Naive thymus-derived CD4-positive, alpha-beta T cell (primary cell): ENCODE measurements at regions not wholly inside any gene's neighbourhood (a gene's known extent, or its start where the extent isn't known, plus 50 kb on each side); places are given as distances from the start of the nearest gene placed in this dataset.

Source experiments
- ATAC-seq: fragments of 150-1000 bp; cut with Tn5 transposase; 2 replicates; pipeline ENCODE4 v1.10.0; 2021; ENCODE audit warnings: mild to moderate bottlenecking, moderate library complexity
- CTCF ChIA-PET: fragments of 350-600 bp; sonication (Branson Sonifier 250); formaldehyde crosslinking; loops from one replicate; lab custom pipeline; 2021; ENCODE audit warnings: antibody characterized with exemption; lab: Charles Lee
- POLR2A ChIA-PET: fragments of 350-600 bp; sonication (Branson Sonifier 250); formaldehyde crosslinking; loops from one replicate; lab custom pipeline; 2021; ENCODE audit warnings: antibody characterized with exemption, inconsistent platforms; lab: Charles Lee
- DNase-seq, 9 donors: peaks; one replicate each; pipeline versions ENCODE4 v3.0.0 to v3.0.0-alpha.2; 2020 to 2022; ENCODE audit warnings: mixed read lengths in 1 of 9
- H3K27ac ChIP-seq: one replicate; pipeline ENCODE4 v1.7.0; 2013; ENCODE audit warnings: mild to moderate bottlenecking, low read depth, low read length, moderate library complexity
- H3K27me3 ChIP-seq, 2 donors: one replicate each; pipeline ENCODE4 v1.7.0; 2013; ENCODE audit warnings: low read length in 2 of 2, mild to moderate bottlenecking in 2 of 2, moderate library complexity in 2 of 2; ENCODE audit not compliant: control insufficient read depth in 2 of 2, insufficient read depth in 2 of 2
- H3K36me3 ChIP-seq, 3 experiments: 1 replicate in 2 of 3; 2 replicates in 1 of 3; pipeline ENCODE4 v1.7.0; 2013; ENCODE audit warnings: low read length in 3 of 3, mild to moderate bottlenecking in 3 of 3, moderate library complexity in 1 of 3; ENCODE audit not compliant: insufficient read depth in 3 of 3, control insufficient read depth in 2 of 3
- H3K4me1 ChIP-seq, 2 donors: one replicate each; pipeline ENCODE4 v1.7.0; 2013; ENCODE audit warnings: low read length in 2 of 2, mild to moderate bottlenecking in 2 of 2, moderate library complexity in 1 of 2; ENCODE audit not compliant: control insufficient read depth in 2 of 2, insufficient read depth in 2 of 2
- H3K4me3 ChIP-seq: 2 replicates; pipeline ENCODE4 v1.7.0; 2013; ENCODE audit warnings: mild to moderate bottlenecking, low read length
- H3K9me3 ChIP-seq, 3 experiments: 1 replicate in 2 of 3; 2 replicates in 1 of 3; pipeline ENCODE4 v1.7.0; 2013; ENCODE audit warnings: low read length in 3 of 3; ENCODE audit not compliant: control insufficient read depth in 2 of 3
- H3K27ac Mint-ChIP-seq, 9 donors: one replicate each; pipeline ENCODE4 v1.8.0; 2020 to 2022; ENCODE audit warnings: mixed read lengths in 9 of 9, mild to moderate bottlenecking in 8 of 9, moderate library complexity in 5 of 9, inconsistent platforms in 2 of 9
- H3K27me3 Mint-ChIP-seq, 5 donors: one replicate each; pipeline ENCODE4 v1.8.0; 2021 to 2022; ENCODE audit warnings: mixed read lengths in 5 of 5, mild to moderate bottlenecking in 1 of 5
- H3K36me3 Mint-ChIP-seq, 5 donors: one replicate each; pipeline ENCODE4 v1.8.0; 2020 to 2022; ENCODE audit warnings: mixed read lengths in 5 of 5, mild to moderate bottlenecking in 3 of 5, inconsistent platforms in 1 of 5
- H3K4me1 Mint-ChIP-seq, 7 donors: one replicate each; pipeline ENCODE4 v1.8.0; 2020 to 2022; ENCODE audit warnings: mixed read lengths in 7 of 7, mild to moderate bottlenecking in 3 of 7, inconsistent platforms in 1 of 7
- H3K4me3 Mint-ChIP-seq, 10 donors: one replicate each; pipeline ENCODE4 v1.8.0; 2020 to 2022; ENCODE audit warnings: mild to moderate bottlenecking in 10 of 10, mixed read lengths in 10 of 10, moderate library complexity in 6 of 10, inconsistent platforms in 2 of 10
- H3K9me3 Mint-ChIP-seq, 11 donors: one replicate each; pipeline ENCODE4 v1.8.0; 2020 to 2022; ENCODE audit warnings: mixed read lengths in 11 of 11, mild to moderate bottlenecking in 4 of 11, inconsistent platforms in 1 of 11, moderate library complexity in 1 of 11
- intact Hi-C, 2 donors: fragments of 100-400 bp; cut with micrococcal nuclease; formaldehyde crosslinking; loops; one replicate each; pipeline ENCODE4 v1.15.1; 2023

DNA sequence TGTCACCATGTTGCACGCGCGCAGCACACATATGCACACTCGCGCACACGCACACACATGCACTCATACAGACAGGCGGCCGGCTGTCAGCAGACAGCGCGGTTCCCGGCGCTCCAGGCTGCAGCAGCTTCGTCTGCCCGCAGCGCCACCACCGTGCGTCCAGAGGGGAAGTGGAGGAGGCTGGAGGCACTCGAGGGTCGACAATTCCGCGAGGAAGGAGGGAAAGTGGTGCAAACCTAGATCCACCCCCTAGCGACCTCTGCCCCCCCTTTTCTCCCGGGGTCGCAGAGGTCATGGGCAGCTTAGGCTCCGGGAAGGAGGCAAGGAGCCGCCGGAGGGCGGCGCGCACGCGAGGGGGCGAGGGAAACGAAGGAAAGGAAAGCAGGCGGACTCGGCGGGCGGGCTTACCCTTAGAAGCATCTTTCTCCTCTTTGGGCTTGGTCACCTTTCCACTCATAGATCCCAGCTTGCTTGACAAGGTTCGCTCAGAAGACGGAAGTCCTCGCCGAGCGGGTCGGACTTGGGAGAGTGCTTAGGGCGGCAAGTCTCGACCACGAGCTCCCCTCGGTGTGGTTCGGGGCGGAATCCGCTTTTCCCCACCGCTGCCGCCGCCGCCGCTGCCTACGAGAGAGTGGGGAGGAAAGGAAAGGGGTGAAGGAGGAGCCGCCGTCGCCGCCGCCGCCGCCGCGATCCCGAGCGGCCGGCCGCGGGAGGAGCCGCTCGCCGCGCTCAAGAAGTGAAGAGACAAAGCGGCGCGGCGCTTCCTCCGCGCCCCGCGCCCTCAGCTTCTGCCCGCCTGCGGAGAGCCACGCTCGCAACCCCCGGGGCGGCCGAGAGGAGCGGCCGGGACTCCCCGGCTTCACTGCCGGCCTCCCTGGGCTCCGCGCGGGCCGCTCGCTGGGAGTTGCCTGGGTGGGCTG is 326.6 kb upstream of the F9 start:
- DNase-seq = no peak
- H3K4me1 Mint-ChIP-seq = peaks cover 0 to 9% (median 3%) of the 10 kb centered on the region in 7 donors
- H3K36me3 ChIP-seq = no peaks in the 10 kb centered on the region
- H3K4me3 ChIP-seq = no peak overlapping the region
- no peaks in the 10 kb centered on the region for H3K36me3 Mint-ChIP-seq
- H3K4me3 Mint-ChIP-seq = peak overlapping the region in 6 of 10 donors; percentile 9 to 77 (median 54)
- ChIA-PET CTCF (no interaction called here), POLR2A (no interaction called here)
- no peaks in the 10 kb centered on the region for H3K9me3 ChIP-seq
- H3K27me3 ChIP-seq = no peaks in the 10 kb centered on the region
- no peak overlapping the region for H3K27ac Mint-ChIP-seq
- peaks cover 0 to 2% (median 0%) of the 10 kb centered on the region in 11 donors for H3K9me3 Mint-ChIP-seq
- no peak overlapping the region for H3K27ac ChIP-seq
- no peak for ATAC-seq
- H3K4me1 ChIP-seq = no peaks in the 10 kb centered on the region
- H3K27me3 Mint-ChIP-seq = peaks cover 15 to 55% (median 39%) of the 10 kb centered on the region in 5 donors
- intact Hi-C loops = loop anchor here in 1 of 2 donors (2.0 kb wide), 1 partner anchor 53 kb away; no protein-coding TSS in a partner anchor

DNA sequence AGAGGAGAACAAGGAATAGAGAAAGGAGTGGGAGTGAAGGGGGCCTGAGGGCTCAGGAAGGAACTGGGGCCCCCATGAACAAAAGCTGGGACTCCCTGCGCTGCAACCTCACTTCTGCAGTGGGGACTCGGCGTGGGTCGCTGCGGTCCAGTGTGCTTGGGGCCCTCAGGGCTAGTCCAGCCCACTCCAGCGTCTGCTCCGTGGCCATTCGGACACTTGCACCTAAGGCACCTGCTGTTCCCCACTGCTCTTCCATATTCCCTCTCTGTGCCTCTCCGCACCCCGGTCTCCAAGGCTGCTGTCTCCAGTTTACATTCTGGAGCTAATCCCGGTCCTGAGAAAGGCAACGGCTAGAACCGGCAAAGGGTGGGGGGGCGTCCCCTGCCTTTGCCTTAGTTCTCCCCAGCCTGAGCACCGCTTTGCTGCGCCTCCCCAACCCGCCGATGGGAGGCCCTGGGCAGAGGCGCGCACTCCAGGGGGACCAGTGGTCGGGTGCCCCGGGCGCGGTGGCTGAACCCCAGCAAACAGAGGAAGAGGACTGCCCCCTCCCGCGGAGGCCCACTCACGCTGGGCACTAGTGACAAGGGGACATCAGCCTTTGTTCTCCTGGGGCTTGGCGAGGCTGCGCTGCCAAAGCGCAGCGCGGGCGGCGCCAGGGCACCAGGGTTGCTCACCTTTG is 327.7 kb upstream of the F9 start:
- Histone ChIP-seq H3K4me1 (no peaks in the 10 kb centered on the region), H3K36me3 (no peaks in the 10 kb centered on the region), H3K4me3 (no peak overlapping the region), H3K27me3 (no peaks in the 10 kb centered on the region), H3K9me3 (no peaks in the 10 kb centered on the region), H3K27ac (no peak overlapping the region)
- ATAC-seq (no peak), DNase-seq (no peak)
- H3K9me3 Mint-ChIP-seq = peaks cover 0 to 2% (median 0%) of the 10 kb centered on the region in 11 donors
- intact Hi-C loops = no loop called here
- H3K36me3 Mint-ChIP-seq = no peaks in the 10 kb centered on the region
- H3K4me1 Mint-ChIP-seq = peaks cover 0 to 9% (median 3%) of the 10 kb centered on the region in 7 donors
- ChIA-PET POLR2A (no interaction called here), CTCF (no interaction called here)
- H3K27me3 Mint-ChIP-seq = peaks cover 20 to 51% (median 42%) of the 10 kb centered on the region in 5 donors
- H3K27ac Mint-ChIP-seq = no peak overlapping the region
- H3K4me3 Mint-ChIP-seq = peak overlapping the region in 2 of 10 donors; percentile 25 to 28

DNA sequence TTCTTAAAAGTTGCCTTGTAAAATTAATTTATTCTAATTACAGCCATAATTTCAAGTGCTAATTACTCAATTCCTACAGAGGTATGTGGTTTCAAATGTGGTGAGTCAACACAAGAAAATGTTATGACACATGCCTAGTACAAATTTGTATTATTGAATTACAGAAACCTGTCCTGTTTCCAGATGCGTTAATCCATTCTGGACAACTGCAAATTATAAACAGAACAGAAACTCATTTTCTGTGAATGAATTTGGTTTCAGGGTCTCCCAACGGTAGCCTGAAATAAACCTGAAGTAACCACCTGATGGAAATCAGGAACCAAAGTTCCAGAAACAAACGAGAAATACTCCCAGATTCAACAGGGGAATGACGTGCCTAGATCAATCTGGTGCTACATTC is 328.6 kb upstream of the F9 start:
- Mint-ChIP-seq H3K27ac (no peak overlapping the region), H3K27me3 (peaks cover 25 to 48% (median 35%) of the 10 kb centered on the region in 5 donors), H3K4me3 (no peak overlapping the region)

DNA sequence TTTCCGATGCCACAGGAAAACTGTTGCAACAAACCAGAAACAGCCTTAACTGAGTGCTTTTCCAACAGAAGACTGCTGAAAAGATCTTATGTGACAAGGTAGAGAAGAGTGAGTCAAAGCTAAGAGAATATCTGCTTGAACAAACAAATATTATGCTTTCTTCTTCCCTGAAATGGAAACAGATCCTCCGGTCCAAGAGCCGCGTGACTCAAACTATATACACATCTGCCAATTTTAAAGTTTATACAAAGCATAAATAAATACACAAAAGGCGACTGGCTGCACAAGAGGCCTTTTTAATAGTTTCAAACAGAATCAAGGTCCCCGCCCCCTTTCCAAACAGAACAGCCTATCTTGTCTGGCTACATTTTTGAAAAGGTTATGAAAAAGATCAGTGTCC is 329.7 kb upstream of the F9 start:
- Mint-ChIP-seq H3K9me3 (peaks cover 0 to 2% (median 0%) of the 10 kb centered on the region in 11 donors), H3K27ac (no peak overlapping the region), H3K27me3 (peaks cover 26 to 42% (median 36%) of the 10 kb centered on the region in 5 donors), H3K4me3 (no peak overlapping the region), H3K36me3 (no peaks in the 10 kb centered on the region), H3K4me1 (peaks cover 0 to 9% (median 3%) of the 10 kb centered on the region in 7 donors)
- ChIA-PET CTCF (no interaction called here), POLR2A (no interaction called here)
- no peaks in the 10 kb centered on the region for H3K36me3 ChIP-seq
- no peaks in the 10 kb centered on the region for H3K9me3 ChIP-seq
- no peaks in the 10 kb centered on the region for H3K27me3 ChIP-seq
- no peak overlapping the region for H3K4me3 ChIP-seq
- ATAC-seq = no peak
- intact Hi-C loops = no loop called here
- H3K4me1 ChIP-seq = no peaks in the 10 kb centered on the region
- no peak for DNase-seq
- no peak overlapping the region for H3K27ac ChIP-seq

More for the DNA sequence above, 328.6 kb upstream of the F9 start:
- H3K27ac ChIP-seq = no peak overlapping the region
- H3K4me3 ChIP-seq = no peak overlapping the region
- DNase-seq (no peak), ATAC-seq (no peak)
- no peaks in the 10 kb centered on the region for H3K36me3 ChIP-seq
- Mint-ChIP-seq H3K9me3 (peaks cover 0 to 2% (median 0%) of the 10 kb centered on the region in 11 donors), H3K4me1 (peaks cover 0 to 9% (median 3%) of the 10 kb centered on the region in 7 donors), H3K36me3 (no peaks in the 10 kb centered on the region)
- H3K27me3 ChIP-seq = no peaks in the 10 kb centered on the region
- no peaks in the 10 kb centered on the region for H3K9me3 ChIP-seq
- no peaks in the 10 kb centered on the region for H3K4me1 ChIP-seq
- ChIA-PET POLR2A (no interaction called here), CTCF (no interaction called here)
- intact Hi-C loops = no loop called here

DNA sequence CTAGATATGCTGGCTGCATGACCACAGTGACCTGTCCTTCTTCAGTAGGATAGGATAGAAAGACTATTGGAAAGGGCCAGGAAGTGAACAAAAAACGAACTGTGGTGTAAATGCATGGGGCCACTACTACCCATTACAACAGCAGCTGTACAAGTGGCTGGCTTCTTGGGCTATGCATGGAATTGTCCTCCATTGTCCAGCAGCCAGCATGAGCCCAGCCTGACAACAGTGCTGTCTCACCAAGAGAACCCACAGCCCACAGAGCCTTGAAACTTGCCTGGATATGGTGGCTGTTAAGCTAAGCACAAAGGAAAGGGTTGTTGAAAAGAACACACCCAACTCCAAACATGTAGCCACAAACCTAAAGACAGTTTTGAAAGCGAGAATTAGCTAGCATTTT is 330.2 kb upstream of the F9 start:
- H3K4me3 Mint-ChIP-seq = no peak overlapping the region
- DNase-seq (no peak), ATAC-seq (no peak)
- Histone ChIP-seq H3K9me3 (no peaks in the 10 kb centered on the region), H3K4me3 (no peak overlapping the region), H3K4me1 (no peaks in the 10 kb centered on the region), H3K27ac (no peak overlapping the region), H3K27me3 (no peaks in the 10 kb centered on the region), H3K36me3 (no peaks in the 10 kb centered on the region)
- peaks cover 25 to 39% (median 32%) of the 10 kb centered on the region in 5 donors for H3K27me3 Mint-ChIP-seq
- POLR2A ChIA-PET = no interaction called here
- intact Hi-C loops = no loop called here
- H3K4me1 Mint-ChIP-seq = peaks cover 0 to 5% (median 0%) of the 10 kb centered on the region in 7 donors
- CTCF ChIA-PET = no interaction called here
- no peaks in the 10 kb centered on the region for H3K36me3 Mint-ChIP-seq
- peaks cover 0 to 2% (median 0%) of the 10 kb centered on the region in 11 donors for H3K9me3 Mint-ChIP-seq
- no peak overlapping the region for H3K27ac Mint-ChIP-seq

DNA sequence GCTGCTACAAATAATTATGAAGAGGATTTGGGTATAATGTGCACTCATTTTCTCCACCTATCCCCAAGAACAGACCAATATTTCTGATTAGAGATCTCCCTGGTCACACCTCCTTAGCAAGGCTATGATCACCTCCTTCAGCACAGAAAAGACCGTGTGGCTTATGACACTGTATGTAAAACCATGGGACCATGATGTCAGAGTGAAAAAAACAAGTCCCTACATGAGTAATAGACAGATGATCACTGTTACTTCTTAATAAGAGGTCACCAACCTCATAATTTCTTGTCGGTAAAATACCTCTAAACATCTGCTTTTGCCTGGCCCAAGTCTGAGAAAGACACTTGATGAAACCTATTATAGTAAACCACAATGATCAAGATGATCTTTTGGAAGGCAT is 330.6 kb upstream of the F9 start:
- peaks cover 24 to 38% (median 34%) of the 10 kb centered on the region in 5 donors for H3K27me3 Mint-ChIP-seq
- CTCF ChIA-PET = no interaction called here

More for the DNA sequence above, 330.6 kb upstream of the F9 start:
- POLR2A ChIA-PET = no interaction called here
- intact Hi-C loops = no loop called here
- Mint-ChIP-seq H3K27ac (no peak overlapping the region), H3K4me3 (no peak overlapping the region), H3K4me1 (peaks cover 0 to 4% (median 0%) of the 10 kb centered on the region in 7 donors), H3K36me3 (no peaks in the 10 kb centered on the region), H3K9me3 (peaks cover 0 to 2% (median 0%) of the 10 kb centered on the region in 11 donors)
- Histone ChIP-seq H3K9me3 (no peaks in the 10 kb centered on the region), H3K4me3 (no peak overlapping the region), H3K4me1 (no peaks in the 10 kb centered on the region), H3K27ac (no peak overlapping the region), H3K27me3 (no peaks in the 10 kb centered on the region), H3K36me3 (no peaks in the 10 kb centered on the region)
- DNase-seq (no peak), ATAC-seq (no peak)
